HG02759 (cell line): ENCODE measurements at regions not wholly inside any gene's neighbourhood (a gene's known extent, or its start where the extent isn't known, plus 50 kb on each side); places are given as distances from the start of the nearest gene placed in this dataset.

ENCODE experiments used
- ATAC-seq: cut with Tn5 transposase; IDR thresholded peaks from one replicate; pipeline ENCODE4 v1.9.1; 2021; ENCODE audit warnings: mild to moderate bottlenecking, moderate library complexity; ENCODE audit not compliant: unreplicated experiment

DNA sequence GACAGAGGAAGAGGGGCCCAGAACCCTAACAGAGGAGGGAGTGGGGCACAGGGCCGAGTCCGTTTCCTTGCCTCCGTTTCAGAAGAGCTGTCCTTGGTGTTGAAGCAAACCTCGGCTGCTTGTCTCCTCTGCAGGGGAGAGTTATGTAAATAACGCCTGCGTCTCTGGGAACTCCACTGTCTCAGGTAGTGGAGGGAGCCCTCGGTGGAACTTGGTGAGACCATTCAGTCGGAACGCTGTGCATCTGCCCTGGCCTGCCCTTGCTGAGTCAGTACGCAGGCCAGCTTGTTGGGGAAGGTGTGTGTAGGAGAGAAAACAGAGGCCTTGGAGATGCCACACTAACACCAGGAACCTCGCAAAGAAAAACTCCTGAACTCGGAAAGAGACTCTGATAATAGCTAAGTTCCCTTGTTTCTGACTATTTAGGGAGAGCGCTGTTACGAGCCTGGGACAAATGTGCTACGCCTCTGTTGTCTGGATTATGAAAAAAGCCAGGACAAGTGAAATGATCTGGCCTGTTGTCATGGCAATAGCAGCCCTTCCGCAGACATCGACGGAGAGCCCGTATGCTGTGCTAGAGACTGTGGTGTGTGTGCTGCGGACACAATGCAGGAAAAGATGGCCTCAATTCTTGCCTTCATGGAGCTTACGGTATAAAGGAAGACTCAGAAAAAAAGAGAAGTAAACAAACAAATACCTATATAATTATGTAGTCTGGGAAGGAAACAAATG lies 94.6 kb upstream of the AKT3 start:
- no peak for ATAC-seq

DNA sequence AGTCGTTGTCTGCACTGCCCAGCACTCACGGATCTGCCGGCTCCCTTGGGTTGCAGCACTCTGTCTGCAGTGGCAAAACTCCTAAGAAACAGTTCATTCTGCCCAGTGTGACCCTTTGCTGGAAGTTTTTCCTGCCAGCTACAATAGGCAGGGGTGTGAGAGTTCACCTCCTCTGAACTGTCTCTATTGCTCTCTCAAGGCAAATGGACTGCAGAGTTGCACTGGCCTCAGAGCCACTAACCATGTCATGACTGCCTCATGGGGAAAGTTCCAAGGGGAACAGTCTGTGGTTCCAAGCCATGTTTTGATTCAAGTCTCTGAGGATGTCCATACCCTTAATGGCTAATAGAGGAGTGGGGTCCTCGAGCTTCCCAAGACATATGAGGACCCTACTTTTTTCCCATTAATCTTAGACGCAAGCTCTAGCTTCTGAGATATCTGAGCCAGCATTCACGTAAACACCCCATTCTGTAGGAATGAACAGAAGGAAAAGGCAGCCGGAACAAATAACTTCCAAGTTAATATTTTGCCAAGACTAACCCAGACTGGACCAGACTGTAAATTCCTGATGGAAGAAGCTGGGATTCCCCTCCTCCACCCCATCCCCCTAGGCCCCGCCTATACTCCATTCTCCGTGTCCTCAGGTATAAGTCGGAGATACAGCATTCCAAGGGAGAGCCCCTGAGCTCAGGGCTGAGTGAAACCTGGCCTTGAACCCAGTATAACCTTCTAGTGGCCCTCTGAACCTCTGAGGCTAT lies 93.8 kb upstream of the AKT3 start:
- ATAC-seq, result no peak

DNA sequence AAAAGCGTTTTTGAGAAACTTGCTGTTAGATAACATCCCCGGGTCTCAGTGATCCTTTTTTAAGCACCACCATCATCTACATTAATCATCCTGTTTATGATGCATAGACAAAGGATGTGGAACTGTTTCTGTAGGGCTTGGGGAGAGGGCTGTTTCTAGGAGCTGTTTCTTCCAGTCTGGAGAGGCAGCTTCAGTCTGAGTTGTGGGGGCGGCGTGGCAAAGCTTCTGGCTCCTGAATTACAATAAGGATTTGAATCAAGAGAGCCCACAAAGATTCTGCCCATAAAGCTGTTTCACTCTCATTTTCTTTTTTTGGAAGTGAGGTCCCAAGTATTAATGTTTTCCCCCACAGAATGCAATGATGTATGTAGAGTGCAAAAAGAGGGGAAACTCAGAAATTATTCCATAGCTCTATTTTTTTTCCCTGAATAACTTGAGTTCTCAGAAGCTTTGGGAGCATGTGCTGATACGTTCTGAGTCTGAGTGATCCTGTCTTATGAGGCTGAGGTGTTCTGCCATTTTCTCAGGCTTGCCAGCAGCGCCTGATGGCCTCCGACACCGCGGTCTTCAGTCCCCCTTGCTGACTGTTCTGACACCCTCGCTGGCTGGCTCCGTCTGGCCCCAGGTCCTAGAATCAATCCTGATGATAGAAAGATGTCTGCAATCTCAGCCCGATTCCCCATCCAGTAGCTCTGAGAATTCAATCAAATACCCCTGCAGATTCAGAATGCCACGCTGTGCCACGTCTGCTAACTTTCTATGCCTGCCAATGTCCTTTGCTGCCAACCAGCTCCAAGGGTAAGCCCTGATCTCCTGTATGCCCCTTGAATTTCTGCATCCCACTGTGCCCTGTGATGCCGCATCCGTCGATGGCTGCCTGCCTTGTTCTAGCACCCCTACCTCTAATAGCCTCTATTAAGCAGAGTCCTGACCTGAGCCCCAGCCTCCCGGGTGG lies 92.4 kb upstream of the AKT3 start:
- no peak for ATAC-seq

DNA sequence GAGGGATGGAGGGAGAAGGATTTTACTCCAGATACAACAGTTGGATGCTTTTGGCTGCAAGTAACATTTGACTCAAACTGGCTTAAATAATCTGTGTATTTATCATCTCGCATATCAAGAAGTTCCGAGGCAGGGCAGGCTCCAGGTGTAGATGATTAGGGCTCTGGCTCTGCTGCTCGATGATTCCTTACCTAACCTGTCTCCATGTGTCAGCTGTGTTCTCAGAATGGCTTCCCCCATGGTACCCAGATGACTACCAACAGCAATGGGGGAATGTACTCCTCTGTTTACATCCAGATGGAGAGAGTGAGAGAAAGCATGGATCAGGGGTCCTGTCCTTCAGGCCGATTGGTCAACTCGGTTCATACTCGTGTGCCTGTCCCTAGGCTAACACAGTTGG lies 90.4 kb upstream of the AKT3 start:
- no peak for ATAC-seq

DNA sequence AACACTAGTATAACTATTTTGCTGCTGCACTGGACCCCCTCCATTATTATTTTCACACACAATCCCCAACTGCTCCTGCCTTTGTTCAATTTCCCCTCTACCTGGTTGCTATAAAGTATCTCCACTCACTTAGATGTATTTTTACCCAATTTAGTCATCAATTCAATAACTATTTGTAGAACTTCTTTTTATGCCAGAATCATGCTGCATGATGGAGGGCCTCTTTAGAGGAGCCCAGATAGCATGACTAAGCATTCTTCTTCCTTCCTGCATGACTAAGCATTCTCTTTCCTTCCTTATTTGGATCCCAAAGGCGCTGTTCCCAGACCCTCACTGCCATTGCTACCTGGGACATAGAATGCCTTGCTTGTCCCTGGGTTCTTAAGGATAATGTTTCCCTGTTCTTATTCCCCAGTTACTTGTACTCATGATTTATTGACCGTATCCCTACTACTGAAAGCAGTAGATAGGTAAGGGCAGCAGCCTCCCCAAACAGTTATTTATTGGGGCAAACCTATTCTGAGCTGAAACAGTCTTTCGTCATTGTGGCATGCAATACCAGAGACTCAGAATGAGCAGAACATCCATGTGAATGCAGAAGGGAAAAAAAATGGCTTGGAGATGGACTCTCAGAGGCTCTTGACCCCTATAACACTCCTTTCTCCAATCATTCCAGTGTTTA lies 89.3 kb upstream of the AKT3 start:
- no peak for ATAC-seq

DNA sequence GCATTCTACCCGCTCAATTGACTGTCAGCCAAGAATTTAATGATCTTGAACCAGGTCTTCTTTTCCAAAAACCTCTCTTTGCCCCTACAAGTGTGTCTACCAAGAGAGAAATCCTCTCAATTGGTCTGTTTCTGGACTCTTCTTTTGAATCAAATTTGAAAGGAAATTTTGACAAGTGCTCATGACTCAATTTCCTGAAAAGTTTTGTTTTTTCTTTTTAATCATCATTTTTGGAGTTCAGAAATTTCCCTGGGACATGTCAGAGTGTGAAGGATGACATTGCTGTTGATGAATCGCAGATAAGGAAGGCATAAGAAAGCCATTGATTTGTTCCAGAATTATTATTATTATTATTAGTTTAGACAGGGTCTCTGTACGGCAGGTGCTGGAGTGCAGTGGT lies 88.2 kb upstream of the AKT3 start:
- no peak for ATAC-seq

DNA sequence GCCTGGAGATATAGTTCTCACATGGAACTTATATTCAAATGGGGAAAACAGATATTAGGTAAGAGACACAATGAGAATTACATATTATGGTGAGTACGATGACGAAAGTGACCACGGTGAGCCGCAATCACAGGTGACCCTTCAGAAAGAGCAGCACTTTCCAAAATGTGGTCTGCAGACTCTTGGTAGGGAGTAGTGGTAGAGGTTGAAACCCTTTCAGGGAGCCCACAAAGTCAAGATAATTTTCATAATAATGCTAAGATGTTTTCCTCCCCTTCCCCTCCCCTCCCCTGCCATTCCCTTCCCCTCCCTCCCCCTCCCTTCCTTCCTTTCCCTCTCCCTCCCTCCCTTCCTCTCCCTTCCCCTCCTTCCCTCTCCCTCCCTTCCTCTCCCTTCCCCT lies 83.5 kb upstream of the AKT3 start:
- no peak for ATAC-seq

DNA sequence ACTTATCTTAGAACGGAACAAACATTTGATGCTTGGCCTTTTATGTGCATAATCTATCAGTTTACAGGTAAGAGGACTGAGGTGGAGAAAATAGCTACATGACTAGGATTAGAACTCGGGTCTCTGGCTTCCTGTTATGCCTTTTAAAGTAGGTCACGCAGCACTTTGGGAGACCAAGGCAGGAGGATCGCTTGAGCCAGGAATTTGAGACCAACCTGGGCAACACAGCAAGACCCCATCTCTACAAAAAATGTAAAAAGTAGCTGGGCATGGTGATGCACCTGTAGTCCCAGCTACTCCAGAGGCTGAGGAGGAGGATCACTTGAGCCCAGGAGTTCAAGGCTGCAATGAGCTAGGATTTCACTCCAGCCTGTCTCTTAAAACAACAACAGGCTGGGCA lies 81.9 kb upstream of the AKT3 start:
- ATAC-seq, result no peak

DNA sequence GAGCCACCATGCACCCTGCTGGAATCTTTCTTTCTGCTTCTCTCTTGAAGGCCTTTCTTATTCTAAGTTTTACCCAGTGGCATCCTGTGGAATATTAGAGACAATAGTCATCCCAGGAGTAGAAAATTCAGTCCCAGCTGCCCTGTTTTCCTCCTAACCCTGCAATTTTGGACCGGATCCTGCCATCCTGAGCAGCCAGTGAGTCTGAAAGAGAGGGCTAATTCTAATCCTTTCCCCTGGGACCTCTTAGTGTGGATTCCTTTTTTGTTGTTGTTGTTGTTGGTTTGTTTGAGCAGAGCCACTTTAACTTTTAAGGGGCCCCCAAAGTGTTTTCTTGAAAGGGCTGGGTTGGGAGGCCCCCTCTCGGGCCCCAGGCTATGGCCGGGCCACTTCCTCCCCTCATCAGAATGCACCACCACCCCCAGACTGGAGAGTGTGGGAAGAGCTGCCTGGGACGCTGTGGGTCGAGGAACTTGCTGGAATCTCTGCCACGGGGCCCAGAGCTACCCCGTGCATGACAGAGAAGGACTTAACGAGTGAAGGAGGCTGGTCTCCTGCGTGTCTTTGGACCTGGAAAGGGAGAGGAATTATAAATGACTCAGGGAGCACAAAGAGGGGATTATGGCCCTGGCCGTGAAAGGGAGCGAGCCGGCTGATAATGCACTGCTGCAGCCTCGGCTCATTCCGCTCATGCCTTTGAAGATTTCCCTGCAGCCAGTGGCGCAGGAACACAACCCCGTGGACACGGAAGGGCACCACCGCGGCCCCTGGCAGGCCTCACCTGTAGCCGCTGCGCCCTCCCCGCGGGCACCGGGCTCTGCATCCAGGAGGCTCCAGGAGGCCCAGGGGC lies 81.0 kb upstream of the AKT3 start:
- ATAC-seq, result no peak

DNA sequence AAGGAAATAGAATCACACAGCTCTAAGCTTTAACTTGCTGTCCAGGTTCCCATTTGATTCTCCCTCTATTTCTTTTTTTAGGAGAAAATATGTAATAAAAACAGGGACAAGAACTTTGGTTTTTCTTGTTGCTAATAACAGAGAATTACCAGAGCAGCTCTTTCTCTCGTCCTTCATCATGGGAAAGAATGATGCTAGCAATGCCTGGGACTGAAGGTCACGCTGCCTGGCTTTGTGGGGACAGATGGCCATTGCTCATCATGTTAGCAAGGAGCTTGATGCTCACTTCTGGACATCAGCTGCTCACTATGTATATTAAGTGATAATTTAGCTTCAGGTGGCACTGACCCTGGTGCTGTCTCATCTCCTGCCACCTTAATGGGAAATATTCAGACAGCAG lies 77.3 kb upstream of the AKT3 start:
- ATAC-seq, result no peak

DNA sequence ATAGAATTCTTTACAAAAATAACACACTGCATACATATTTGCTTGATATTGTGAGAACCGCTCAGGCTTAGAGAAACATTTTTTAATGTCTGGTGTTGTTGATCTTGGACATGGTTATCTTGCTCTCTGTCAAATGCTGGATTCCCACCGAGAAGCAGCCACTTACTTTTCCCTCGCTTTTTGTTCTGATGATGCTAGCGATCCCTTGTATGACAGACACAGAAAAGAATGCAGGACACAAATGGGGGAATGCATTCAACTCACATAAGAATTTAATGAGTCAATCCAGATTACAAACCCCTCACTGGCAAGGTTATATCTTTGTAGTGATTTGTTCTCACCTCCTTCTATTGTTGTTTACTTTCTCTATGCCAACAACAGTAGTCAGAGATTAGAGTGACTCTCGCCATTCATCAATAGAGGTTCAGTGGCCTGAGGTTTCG lies 76.8 kb upstream of the AKT3 start:
- no peak for ATAC-seq

DNA sequence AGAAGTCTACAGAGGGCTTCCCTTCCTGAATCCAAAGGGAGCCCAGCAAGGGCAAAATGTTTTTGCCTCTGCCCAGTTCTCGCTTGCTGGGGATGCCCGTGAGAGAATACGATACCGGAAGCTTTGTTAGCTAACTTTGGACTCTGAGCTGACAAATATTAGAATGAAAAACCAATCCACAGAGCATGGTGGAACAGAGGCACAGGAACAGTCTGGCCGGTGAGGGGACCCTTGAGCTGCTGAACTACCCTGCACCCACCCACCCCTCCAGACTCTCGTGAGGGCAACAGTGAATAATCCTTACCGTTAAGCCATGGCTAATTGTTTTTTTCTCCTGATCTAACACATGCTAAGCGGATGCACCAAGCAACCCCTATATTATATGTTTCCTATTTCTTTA lies 76.3 kb upstream of the AKT3 start:
- ATAC-seq, result no peak

DNA sequence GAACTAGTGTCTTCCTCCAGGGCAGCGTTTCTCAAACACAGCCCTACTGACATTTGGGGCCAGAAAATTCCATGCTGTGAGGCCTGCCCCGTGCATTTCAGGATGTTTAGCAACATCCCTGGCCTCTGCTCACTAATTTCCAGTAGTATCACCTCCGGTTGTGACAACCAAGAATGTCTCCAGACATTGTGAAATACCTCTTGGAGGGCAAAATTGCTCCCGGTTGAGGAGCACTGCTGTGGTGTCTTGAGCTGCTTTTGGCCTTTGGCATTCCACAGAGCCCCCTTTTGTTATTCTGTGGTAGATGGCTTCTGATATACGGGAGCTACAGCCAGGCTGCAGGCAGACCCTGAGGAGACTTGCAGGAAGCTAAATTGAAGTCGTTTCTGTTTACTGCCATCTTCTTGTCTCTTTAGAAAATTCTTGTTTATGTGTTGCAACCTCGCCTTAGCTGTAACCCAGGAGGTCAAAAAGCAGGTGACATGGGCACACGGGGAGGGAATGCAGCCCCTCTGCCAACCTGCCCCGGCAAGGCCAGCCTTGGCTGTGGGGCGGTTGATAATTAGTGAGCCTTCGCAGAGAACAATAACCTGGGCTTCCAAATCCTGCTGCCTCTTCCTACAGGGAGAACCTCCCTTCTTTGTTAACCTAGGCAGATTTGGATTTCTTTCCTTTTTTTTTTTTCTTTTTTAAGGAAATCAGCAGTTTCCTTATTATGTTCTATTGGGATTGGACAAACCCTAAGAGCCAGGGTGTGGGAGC lies 74.7 kb upstream of the AKT3 start:
- no peak for ATAC-seq

DNA sequence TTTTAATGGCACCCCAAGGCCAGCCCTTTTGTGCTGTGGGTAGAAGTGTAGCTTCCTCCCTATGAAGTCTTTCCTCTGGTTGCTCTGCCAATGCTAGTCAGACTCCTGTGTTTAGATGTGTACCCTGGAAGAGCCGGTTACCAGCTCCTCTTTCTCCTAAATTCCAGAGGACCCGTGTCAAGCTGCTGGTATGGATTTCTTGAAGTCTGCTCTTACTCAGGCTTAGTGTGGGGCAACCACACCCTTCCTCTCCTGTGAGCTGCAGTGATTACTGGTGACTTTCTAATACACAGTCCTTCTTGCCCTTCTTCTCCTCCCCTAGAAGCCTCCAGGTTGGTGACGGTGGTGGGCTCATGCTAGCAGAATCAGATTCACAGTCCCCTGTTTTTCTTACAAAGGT lies 74.1 kb upstream of the AKT3 start:
- ATAC-seq, result no peak

DNA sequence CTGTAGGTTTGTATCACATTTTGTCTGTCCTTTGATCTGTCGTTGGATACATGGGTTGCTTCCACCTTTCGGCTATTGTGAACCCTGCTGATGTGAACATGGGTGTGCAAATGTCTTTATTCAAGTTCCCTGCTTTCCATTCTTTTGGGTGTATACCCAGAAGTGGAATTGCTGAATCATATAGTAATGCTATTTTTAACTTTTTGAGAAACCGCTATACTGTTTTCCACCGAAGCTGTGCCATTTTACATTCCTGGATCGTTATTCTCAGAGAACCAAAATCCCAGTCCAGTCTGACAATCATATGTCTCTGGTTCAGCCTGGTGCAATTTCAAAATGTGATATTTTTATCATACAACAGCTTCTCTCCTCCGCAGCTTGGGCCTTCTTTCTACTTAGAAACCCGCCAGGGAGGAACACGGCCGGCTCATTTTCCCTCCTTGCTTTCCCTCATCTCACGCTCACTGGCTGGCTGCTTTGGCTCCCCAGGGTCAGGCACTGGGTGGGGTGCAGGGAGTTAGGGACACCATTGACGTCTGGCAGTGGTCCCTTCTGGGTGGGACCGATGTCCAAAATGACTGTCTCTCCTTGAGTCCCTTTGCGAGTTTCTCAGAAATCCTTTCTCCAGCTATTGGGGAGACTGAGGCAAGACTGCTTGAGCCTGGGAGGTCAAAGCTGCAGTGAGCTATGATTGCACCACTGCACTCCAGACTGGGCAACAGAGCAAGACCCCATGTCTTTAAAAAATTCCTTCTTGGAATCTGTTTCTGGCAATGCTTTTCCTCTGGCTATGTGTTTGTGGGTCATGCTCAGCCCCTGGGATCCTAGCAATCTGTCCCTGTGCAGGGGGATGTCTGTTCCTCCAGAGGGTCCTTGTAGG lies 73.5 kb upstream of the AKT3 start:
- no peak for ATAC-seq

DNA sequence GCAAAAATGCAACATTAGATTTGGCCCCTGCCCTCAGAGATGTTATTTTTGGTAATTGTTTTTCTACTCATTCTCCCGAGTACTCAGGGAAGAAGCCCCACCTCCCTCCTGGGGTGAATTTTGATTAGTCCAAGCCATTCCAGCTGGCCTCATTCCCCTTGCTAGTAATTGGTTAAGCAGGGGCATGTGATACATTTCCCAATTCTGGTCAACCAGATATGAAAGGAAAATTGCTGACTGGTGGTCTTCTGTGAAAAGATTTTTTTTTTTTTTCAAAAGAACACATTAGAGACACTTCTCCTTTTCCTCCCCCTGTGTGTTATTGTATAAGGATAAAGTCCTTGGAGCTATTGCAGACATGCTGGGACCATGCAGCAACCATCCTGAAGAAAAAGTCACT lies 71.1 kb upstream of the AKT3 start:
- no peak for ATAC-seq

DNA sequence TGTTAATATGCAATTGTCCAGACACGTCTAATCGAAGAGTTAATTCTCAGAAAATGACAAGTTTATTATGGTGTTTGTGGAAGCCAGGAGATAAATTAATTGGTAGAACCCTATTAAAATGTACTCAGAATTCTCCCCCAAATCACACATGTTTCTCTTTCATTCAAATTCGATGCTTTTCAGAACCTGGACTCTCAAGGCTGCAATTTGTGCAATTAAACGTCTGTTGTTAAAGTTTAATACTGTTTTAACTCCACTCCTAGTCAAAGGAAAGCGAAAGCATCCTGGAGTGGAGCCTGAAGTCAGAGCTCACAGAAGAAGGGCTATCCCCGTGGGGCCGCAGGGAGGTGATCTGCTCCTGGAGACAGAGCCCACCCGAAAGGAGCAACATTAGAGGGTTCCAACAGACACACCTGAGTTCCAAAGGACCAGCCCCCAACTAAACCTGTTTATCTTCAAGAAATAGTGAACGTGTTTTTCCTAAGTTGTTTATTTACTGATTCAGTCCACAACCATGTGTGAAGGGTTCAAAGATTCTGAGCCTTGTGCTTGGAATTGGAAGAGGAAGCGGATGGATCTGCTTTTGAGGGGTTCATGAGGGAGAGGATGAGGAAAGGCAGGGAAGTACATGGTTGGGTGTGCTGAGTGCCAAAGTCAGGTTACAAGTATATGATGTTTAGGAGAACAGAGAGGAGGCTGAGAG lies 68.0 kb upstream of the AKT3 start:
- peak; percentile 48 for ATAC-seq
